Gastroesophageal sphincter (tissue), 3 donors: ENCODE measurements at regions not wholly inside any gene's neighbourhood (a gene's known extent, or its start where the extent isn't known, plus 50 kb on each side); places are given as distances from the start of the nearest gene placed in this dataset.

Experiments used
- POLR2A ChIP-seq, 2 donors: fragments of 450-650 bp; IDR thresholded peaks; one replicate each; pipeline ENCODE4 v1.6.1; 2017; ENCODE audit warnings: antibody characterized with exemption in 2 of 2, mild to moderate bottlenecking in 2 of 2, moderate library complexity in 1 of 2
- POLR2AphosphoS5 ChIP-seq: sonication (generic); formaldehyde crosslinking; IDR thresholded peaks from one replicate; pipeline ENCODE4 v1.6.1; 2017; ENCODE audit warnings: antibody characterized with exemption
- TF ChIP-seq, protein P1 (sequence below), 4 experiments: fragments of 200-600 bp in 2 of 4; fragments of 450-650 bp in 2 of 4; sonication (generic) in 1 of 4; IDR thresholded peaks; one replicate each; pipeline ENCODE4 v1.5.1; 2017 to 2019; ENCODE audit warnings: antibody characterized with exemption in 4 of 4, mild to moderate bottlenecking in 2 of 4, moderate library complexity in 2 of 4

DNA sequence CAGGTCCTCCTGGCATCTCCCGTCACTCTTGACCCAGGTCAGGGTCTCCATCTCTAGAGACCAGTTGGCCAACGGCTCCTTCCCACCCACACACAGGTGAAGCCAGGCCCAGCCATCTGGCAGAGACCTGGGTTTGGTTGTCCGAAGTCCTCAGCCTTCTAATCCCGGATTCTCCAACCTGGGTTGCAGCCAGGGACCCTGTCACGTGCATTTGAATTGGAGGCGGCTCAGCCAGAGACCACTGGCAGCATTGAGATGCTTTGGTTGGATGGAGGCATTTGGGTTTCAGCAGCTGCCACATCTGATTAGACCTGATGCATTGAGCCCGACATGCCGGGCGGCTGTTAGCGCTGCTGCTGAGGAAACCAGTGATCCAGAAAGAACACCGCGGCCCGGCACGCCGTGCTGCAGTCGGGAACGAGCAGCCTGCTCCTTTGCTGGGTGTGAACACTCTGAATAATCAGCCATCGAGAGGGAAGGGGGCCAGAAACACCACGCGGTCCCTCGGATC, 163.2 kb downstream of the BRD1 start:
- TF ChIP-seq POLR2AphosphoS5: no peak
- TF ChIP-seq, protein P1, sequence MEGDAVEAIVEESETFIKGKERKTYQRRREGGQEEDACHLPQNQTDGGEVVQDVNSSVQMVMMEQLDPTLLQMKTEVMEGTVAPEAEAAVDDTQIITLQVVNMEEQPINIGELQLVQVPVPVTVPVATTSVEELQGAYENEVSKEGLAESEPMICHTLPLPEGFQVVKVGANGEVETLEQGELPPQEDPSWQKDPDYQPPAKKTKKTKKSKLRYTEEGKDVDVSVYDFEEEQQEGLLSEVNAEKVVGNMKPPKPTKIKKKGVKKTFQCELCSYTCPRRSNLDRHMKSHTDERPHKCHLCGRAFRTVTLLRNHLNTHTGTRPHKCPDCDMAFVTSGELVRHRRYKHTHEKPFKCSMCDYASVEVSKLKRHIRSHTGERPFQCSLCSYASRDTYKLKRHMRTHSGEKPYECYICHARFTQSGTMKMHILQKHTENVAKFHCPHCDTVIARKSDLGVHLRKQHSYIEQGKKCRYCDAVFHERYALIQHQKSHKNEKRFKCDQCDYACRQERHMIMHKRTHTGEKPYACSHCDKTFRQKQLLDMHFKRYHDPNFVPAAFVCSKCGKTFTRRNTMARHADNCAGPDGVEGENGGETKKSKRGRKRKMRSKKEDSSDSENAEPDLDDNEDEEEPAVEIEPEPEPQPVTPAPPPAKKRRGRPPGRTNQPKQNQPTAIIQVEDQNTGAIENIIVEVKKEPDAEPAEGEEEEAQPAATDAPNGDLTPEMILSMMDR (IDR thresholded peaks at IDR 0.05): no peak
- TF ChIP-seq POLR2A (IDR thresholded peaks at IDR 0.05): no peak
